GM21360 (cell line): ENCODE measurements at regions not wholly inside any gene's neighbourhood (a gene's known extent, or its start where the extent isn't known, plus 50 kb on each side); places are given as distances from the start of the nearest gene placed in this dataset.
"Not testable (repeated sequence)": the region's sequence is repeated elsewhere in the genome, so short reads cannot be mapped to it uniquely, and the experiment has no call there.

Experiments used
- ATAC-seq: cut with Tn5 transposase; IDR thresholded peaks from one replicate; pipeline ENCODE4 v1.9.1; 2021; ENCODE audit warnings: mild to moderate bottlenecking, moderate library complexity; ENCODE audit not compliant: unreplicated experiment

- no peak for ATAC-seq
Observed at GRCh38 chr10:4243651-4244050, 458.6 kb upstream of the KLF6 start.

- no peak for ATAC-seq
Observed at GRCh38 chr10:4243169-4243568, 458.2 kb upstream of the KLF6 start.

GRCh38 chr10:4242561-4243035 lies 457.6 kb upstream of the KLF6 start:
- no peak for ATAC-seq

GRCh38 chr10:4241724-4242345 lies 456.8 kb upstream of the KLF6 start:
- no peak for ATAC-seq

GRCh38 chr10:4240608-4241197 lies 455.7 kb upstream of the KLF6 start:
- ATAC-seq = no peak

GRCh38 chr10:4239186-4239585 lies 454.2 kb upstream of the KLF6 start:
- ATAC-seq = no peak

GRCh38 chr10:4236905-4237304 lies 451.9 kb upstream of the KLF6 start:
- ATAC-seq = not testable (repeated sequence)

- no peak for ATAC-seq
Observed at GRCh38 chr10:4234661-4235060, 449.7 kb upstream of the KLF6 start.

- no peak for ATAC-seq
Observed at GRCh38 chr10:4231439-4231838, 446.4 kb upstream of the KLF6 start.

GRCh38 chr10:4230036-4230435 lies 445.0 kb upstream of the KLF6 start:
- ATAC-seq = no peak

GRCh38 chr10:4229106-4229505 lies 444.1 kb upstream of the KLF6 start:
- no peak for ATAC-seq

- no peak for ATAC-seq
Observed at GRCh38 chr10:4227586-4227985, 442.6 kb upstream of the KLF6 start.

- ATAC-seq = no peak
Observed at GRCh38 chr10:4226941-4227540, 442.0 kb upstream of the KLF6 start.

GRCh38 chr10:4224178-4224577 lies 439.2 kb upstream of the KLF6 start:
- ATAC-seq = no peak

- not testable (repeated sequence) for ATAC-seq
Observed at GRCh38 chr10:4221310-4221709, 436.3 kb upstream of the KLF6 start.

- no peak for ATAC-seq
Observed at GRCh38 chr10:4219901-4220300, 434.9 kb upstream of the KLF6 start.

- ATAC-seq = no peak
Observed at GRCh38 chr10:4217653-4218052, 432.6 kb upstream of the KLF6 start.

- ATAC-seq = no peak
Observed at GRCh38 chr10:4217187-4217586, 432.2 kb upstream of the KLF6 start.

GRCh38 chr10:4216726-4217125 lies 431.7 kb upstream of the KLF6 start:
- ATAC-seq = no peak

- no peak for ATAC-seq
Observed at GRCh38 chr10:4215963-4216575, 431.1 kb upstream of the KLF6 start.

GRCh38 chr10:4215485-4215884 lies 430.5 kb upstream of the KLF6 start:
- ATAC-seq = no peak

GRCh38 chr10:4214908-4215307 lies 429.9 kb upstream of the KLF6 start:
- ATAC-seq = no peak
